GM10266 (cell line): ENCODE measurements at regions not wholly inside any gene's neighbourhood (a gene's known extent, or its start where the extent isn't known, plus 50 kb on each side); places are given as distances from the start of the nearest gene placed in this dataset.
"Not testable (repeated sequence)": the region's sequence is repeated elsewhere in the genome, so short reads cannot be mapped to it uniquely, and the experiment has no call there.

Experiments used
- DNase-seq: peaks from one replicate; pipeline ENCODE4 v3.0.0; 2012; ENCODE audit errors: extremely low spot score
- TF ChIP-seq, protein P1 (sequence below): IDR thresholded peaks from 2 replicates; pipeline ENCODE4 v1.5.1; 2012; ENCODE audit warnings: mild to moderate bottlenecking, low read depth; ENCODE audit not compliant: control insufficient read depth, insufficient read depth; ENCODE audit errors: missing control alignments

DNA sequence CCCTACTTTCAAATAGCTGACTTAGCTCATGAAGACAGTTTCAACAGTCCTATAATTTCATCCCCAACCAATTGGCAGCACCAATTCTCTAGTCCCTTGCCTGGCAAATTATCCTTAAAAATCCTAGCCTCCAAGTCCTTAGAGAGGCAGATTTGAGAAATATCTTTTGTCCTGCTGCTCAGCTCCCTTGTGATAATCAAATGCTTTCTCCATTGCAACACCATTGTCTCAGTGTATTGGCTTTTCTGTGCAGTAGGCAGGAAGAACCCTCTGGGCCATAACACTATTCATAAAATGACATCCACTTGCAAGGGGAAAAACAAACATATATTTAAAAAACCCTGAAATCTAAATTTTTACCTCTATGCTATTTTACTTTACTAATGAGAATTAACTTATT, 89.6 kb downstream of the AASDHPPT start:
- no peak for DNase-seq
- TF ChIP-seq, protein P1, sequence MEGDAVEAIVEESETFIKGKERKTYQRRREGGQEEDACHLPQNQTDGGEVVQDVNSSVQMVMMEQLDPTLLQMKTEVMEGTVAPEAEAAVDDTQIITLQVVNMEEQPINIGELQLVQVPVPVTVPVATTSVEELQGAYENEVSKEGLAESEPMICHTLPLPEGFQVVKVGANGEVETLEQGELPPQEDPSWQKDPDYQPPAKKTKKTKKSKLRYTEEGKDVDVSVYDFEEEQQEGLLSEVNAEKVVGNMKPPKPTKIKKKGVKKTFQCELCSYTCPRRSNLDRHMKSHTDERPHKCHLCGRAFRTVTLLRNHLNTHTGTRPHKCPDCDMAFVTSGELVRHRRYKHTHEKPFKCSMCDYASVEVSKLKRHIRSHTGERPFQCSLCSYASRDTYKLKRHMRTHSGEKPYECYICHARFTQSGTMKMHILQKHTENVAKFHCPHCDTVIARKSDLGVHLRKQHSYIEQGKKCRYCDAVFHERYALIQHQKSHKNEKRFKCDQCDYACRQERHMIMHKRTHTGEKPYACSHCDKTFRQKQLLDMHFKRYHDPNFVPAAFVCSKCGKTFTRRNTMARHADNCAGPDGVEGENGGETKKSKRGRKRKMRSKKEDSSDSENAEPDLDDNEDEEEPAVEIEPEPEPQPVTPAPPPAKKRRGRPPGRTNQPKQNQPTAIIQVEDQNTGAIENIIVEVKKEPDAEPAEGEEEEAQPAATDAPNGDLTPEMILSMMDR = no peak

- TF ChIP-seq, protein P1 = no peak
- DNase-seq = no peak
These were observed 95.0 kb downstream of the AASDHPPT start for GRCh38 chr11:106172386-106172991.

DNA sequence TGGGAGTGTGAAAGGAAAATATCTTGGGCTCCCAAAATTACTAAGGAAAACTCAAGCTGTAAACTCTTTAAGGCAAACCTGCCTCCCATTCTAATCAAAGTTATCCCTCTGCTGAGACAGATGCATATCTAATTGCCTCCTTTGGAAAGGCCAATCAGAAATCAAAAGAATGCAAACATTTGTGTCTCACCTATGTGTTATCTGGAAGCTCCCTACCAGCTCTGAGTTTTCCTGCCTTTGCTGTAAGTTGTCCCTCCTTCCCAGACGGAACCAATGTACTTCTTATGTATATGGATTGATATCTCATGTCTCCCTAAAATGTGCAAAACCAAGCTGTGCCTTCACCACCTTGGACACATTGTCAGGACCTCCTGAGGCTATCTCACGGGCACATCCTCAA, 95.8 kb downstream of the AASDHPPT start:
- TF ChIP-seq, protein P1 = no peak
- no peak for DNase-seq

DNA sequence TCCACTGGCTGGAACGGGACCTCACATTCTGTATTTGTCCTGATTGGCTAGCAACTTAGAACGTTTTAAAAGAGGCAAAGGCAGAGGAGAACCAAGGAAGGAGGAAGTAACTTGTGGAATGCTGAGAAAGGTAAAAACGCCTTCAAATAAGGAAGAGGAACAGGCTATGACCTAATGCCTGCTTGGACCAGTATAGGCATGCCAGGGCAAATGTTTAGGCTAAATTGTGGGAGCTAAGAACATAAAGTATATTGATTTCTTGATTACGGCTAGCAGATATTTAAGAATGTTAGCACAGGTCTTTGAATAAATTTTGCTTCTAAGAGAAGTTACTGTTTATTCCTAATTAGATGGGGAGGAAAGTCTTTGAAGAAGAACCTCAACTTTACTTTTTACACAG, 96.5 kb downstream of the AASDHPPT start:
- DNase-seq = not testable (repeated sequence)

DNA sequence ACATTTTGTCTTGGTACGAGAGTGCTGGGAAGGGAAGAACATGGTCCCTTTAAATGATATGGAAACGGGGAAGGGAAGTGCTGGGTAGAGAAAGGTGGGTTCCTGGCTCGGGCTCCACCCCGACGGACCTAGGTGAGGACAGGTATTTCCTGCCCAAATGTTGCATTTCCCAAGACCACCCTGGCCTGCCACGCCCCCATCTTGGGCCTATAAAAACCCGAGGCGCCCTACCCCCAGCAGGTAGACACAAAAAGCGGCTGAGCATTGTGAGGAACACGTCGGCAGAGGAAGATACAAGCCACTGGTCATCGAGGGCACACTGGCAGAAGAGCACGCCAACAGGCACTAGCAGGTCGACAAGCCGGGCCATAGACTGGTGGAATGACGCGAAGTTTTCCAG, 99.4 kb downstream of the AASDHPPT start:
- TF ChIP-seq, protein P1 = no peak
- no peak for DNase-seq

GRCh38 chr11:106177311-106177710, 99.8 kb downstream of the AASDHPPT start:
- TF ChIP-seq, protein P1 = no peak
- DNase-seq = no peak

DNA sequence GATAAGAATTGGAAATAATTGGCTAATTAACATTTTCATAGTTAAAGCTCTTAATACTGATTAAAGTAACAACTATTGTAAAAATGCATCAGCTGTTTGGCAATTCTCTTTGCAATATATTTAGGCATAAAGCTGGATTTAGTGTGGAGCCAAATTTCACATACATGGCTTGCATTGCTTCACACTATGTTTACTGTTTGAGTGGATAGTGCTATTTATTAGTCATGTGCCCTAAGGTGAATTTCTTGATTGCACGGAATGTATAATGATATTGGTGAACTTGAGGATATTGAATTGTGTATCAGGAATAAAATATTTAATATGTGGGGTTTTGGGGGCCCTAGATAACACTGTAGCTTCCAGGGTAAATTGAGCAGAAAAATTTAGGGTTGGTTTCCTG, 100.9 kb downstream of the AASDHPPT start:
- no peak for DNase-seq
- TF ChIP-seq, protein P1 = no peak

DNA sequence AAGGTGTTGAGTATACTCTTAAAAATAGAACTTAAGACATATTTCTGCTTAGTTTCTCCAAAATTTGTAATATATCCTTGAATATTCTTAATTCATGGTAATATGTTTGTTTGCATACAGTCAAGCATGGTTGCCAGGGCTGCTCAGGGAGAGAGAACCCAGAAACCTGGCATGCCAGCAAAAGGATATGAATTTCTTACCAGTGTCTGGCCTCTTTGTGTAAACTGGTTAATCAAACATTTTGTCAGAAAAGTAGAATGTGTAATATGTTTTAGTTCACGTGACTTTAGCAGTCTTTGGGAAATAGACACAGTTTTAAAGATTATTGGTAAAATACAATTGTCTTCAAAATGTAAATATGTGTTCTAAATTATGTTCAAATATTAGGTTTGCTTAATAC, 101.6 kb downstream of the AASDHPPT start:
- TF ChIP-seq, protein P1 = no peak
- DNase-seq = no peak
